ENCODE measurements at regions not wholly inside any gene's neighbourhood (a gene's known extent, or its start where the extent isn't known, plus 50 kb on each side); places are given as distances from the start of the nearest gene placed in this dataset.
"Not testable (repeated sequence)": the region's sequence is repeated elsewhere in the genome, so short reads cannot be mapped to it uniquely, and the experiment has no call there.

- no peaks in the 10 kb centered on the region for H3K27me3 Mint-ChIP-seq
- no peaks in the 10 kb centered on the region for H3K9me3 Mint-ChIP-seq
- no peak overlapping the region for H3K27ac Mint-ChIP-seq
- H3K4me3 Mint-ChIP-seq, result no peak overlapping the region
- H3K36me3 Mint-ChIP-seq, result no peaks in the 10 kb centered on the region
- ATAC-seq (ENCODE audit: low read depth) (no peak), DNase-seq (no peak)
- POLR2A ChIA-PET, result no interaction called here
- H3K4me1 Mint-ChIP-seq, result no peaks in the 10 kb centered on the region
Measured at GRCh38 chr18:66949419-66949818, 345.5 kb upstream of the CDH19 start.

GRCh38 chr18:66937546-66937945 is 333.7 kb upstream of the CDH19 start:
- H3K36me3 Mint-ChIP-seq, result no peaks in the 10 kb centered on the region
- H3K27me3 Mint-ChIP-seq, result no peaks in the 10 kb centered on the region
- DNase-seq, result no peak
- no peaks in the 10 kb centered on the region for H3K4me1 Mint-ChIP-seq
- H3K4me3 Mint-ChIP-seq, result no peak overlapping the region
- POLR2A ChIA-PET, result no interaction called here
- no peak for ATAC-seq (ENCODE audit: low read depth)
- peaks cover 8% of the 10 kb centered on the region for H3K9me3 Mint-ChIP-seq
- H3K27ac Mint-ChIP-seq, result no peak overlapping the region

GRCh38 chr18:66931010-66931409 is 327.1 kb upstream of the CDH19 start:
- no peak overlapping the region for H3K4me3 Mint-ChIP-seq
- ATAC-seq (ENCODE audit: low read depth), result no peak
- no peaks in the 10 kb centered on the region for H3K4me1 Mint-ChIP-seq

GRCh38 chr18:66916834-66917233 is 312.9 kb upstream of the CDH19 start:
- Mint-ChIP-seq H3K27ac (no peak overlapping the region), H3K27me3 (no peaks in the 10 kb centered on the region), H3K4me3 (no peak overlapping the region), H3K4me1 (no peaks in the 10 kb centered on the region), H3K36me3 (no peaks in the 10 kb centered on the region), H3K9me3 (no peaks in the 10 kb centered on the region)
- ATAC-seq (ENCODE audit: low read depth) (no peak), DNase-seq (no peak)
- POLR2A ChIA-PET, result no interaction called here

More at GRCh38 chr18:66931010-66931409, 327.1 kb upstream of the CDH19 start:
- Mint-ChIP-seq H3K9me3 (peaks cover 1% of the 10 kb centered on the region), H3K36me3 (no peaks in the 10 kb centered on the region), H3K27me3 (no peaks in the 10 kb centered on the region), H3K27ac (no peak overlapping the region)
- no peak for DNase-seq
- POLR2A ChIA-PET, result no interaction called here

GRCh38 chr18:66900837-66901236 is 296.9 kb upstream of the CDH19 start:
- Mint-ChIP-seq H3K36me3 (no peaks in the 10 kb centered on the region), H3K27ac (no peak overlapping the region), H3K4me3 (no peak overlapping the region), H3K27me3 (no peaks in the 10 kb centered on the region), H3K4me1 (no peaks in the 10 kb centered on the region), H3K9me3 (no peaks in the 10 kb centered on the region)
- POLR2A ChIA-PET, result no interaction called here
- ATAC-seq (ENCODE audit: low read depth) (no peak), DNase-seq (no peak)

GRCh38 chr18:66895631-66896030 is 291.7 kb upstream of the CDH19 start:
- Mint-ChIP-seq H3K36me3 (no peaks in the 10 kb centered on the region), H3K9me3 (no peaks in the 10 kb centered on the region), H3K27ac (no peak overlapping the region), H3K4me1 (no peaks in the 10 kb centered on the region), H3K4me3 (no peak overlapping the region), H3K27me3 (no peaks in the 10 kb centered on the region)
- POLR2A ChIA-PET, result no interaction called here
- no peak for DNase-seq
- no peak for ATAC-seq (ENCODE audit: low read depth)

- Mint-ChIP-seq H3K4me1 (no peaks in the 10 kb centered on the region), H3K9me3 (no peaks in the 10 kb centered on the region), H3K36me3 (no peaks in the 10 kb centered on the region), H3K27me3 (no peaks in the 10 kb centered on the region), H3K27ac (no peak overlapping the region), H3K4me3 (no peak overlapping the region)
- no peak for ATAC-seq (ENCODE audit: low read depth)
- POLR2A ChIA-PET, result no interaction called here
- DNase-seq, result no peak
Measured at GRCh38 chr18:66894851-66895250, 291.0 kb upstream of the CDH19 start.

GRCh38 chr18:66892388-66892787 is 288.5 kb upstream of the CDH19 start:
- ATAC-seq (ENCODE audit: low read depth); DNase-seq; H3K27me3 Mint-ChIP-seq; H3K4me3 Mint-ChIP-seq; H3K9me3 Mint-ChIP-seq; H3K27ac Mint-ChIP-seq; H3K36me3 Mint-ChIP-seq; POLR2A ChIA-PET; H3K4me1 Mint-ChIP-seq: not testable (repeated sequence)

GRCh38 chr18:66874812-66875474 is 271.1 kb upstream of the CDH19 start:
- POLR2A ChIA-PET, result no interaction called here
- no peaks in the 10 kb centered on the region for H3K9me3 Mint-ChIP-seq
- H3K4me3 Mint-ChIP-seq, result no peak overlapping the region
- DNase-seq, result no peak
- no peaks in the 10 kb centered on the region for H3K27me3 Mint-ChIP-seq
- H3K27ac Mint-ChIP-seq, result no peak overlapping the region
- no peak for ATAC-seq (ENCODE audit: low read depth)
- H3K36me3 Mint-ChIP-seq, result no peaks in the 10 kb centered on the region
- H3K4me1 Mint-ChIP-seq, result no peaks in the 10 kb centered on the region

- POLR2A ChIA-PET, result no interaction called here
- Mint-ChIP-seq H3K4me3 (no peak overlapping the region), H3K9me3 (no peaks in the 10 kb centered on the region), H3K4me1 (no peaks in the 10 kb centered on the region), H3K36me3 (no peaks in the 10 kb centered on the region), H3K27ac (no peak overlapping the region), H3K27me3 (no peaks in the 10 kb centered on the region)
- DNase-seq (no peak), ATAC-seq (ENCODE audit: low read depth) (no peak)
Measured at GRCh38 chr18:66874375-66874774, 270.5 kb upstream of the CDH19 start.

GRCh38 chr18:66873899-66874298 is 270.0 kb upstream of the CDH19 start:
- no peak overlapping the region for H3K27ac Mint-ChIP-seq
- POLR2A ChIA-PET, result no interaction called here
- no peaks in the 10 kb centered on the region for H3K9me3 Mint-ChIP-seq
- no peaks in the 10 kb centered on the region for H3K36me3 Mint-ChIP-seq
- no peaks in the 10 kb centered on the region for H3K27me3 Mint-ChIP-seq
- DNase-seq, result no peak
- ATAC-seq (ENCODE audit: low read depth), result no peak
- no peak overlapping the region for H3K4me3 Mint-ChIP-seq
- no peaks in the 10 kb centered on the region for H3K4me1 Mint-ChIP-seq

GRCh38 chr18:66872277-66872676 is 268.4 kb upstream of the CDH19 start:
- H3K4me3 Mint-ChIP-seq, result no peak overlapping the region
- H3K9me3 Mint-ChIP-seq, result no peaks in the 10 kb centered on the region
- no peaks in the 10 kb centered on the region for H3K4me1 Mint-ChIP-seq
- POLR2A ChIA-PET, result no interaction called here
- no peaks in the 10 kb centered on the region for H3K36me3 Mint-ChIP-seq
- H3K27ac Mint-ChIP-seq, result no peak overlapping the region
- ATAC-seq (ENCODE audit: low read depth), result no peak
- H3K27me3 Mint-ChIP-seq, result no peaks in the 10 kb centered on the region
- no peak for DNase-seq

GRCh38 chr18:66867653-66868052 is 263.8 kb upstream of the CDH19 start:
- no peaks in the 10 kb centered on the region for H3K4me1 Mint-ChIP-seq
- no peak overlapping the region for H3K4me3 Mint-ChIP-seq
- no peak overlapping the region for H3K27ac Mint-ChIP-seq
- DNase-seq (no peak), ATAC-seq (ENCODE audit: low read depth) (no peak)
- no peaks in the 10 kb centered on the region for H3K27me3 Mint-ChIP-seq
- POLR2A ChIA-PET, result no interaction called here
- H3K36me3 Mint-ChIP-seq, result no peaks in the 10 kb centered on the region
- no peaks in the 10 kb centered on the region for H3K9me3 Mint-ChIP-seq

- POLR2A ChIA-PET, result not testable (repeated sequence)
Measured at GRCh38 chr18:66866427-66866940, 262.6 kb upstream of the CDH19 start.

More at GRCh38 chr18:66866427-66866940, 262.6 kb upstream of the CDH19 start:
- not testable (repeated sequence) for DNase-seq; ATAC-seq (ENCODE audit: low read depth); H3K4me3 Mint-ChIP-seq; H3K36me3 Mint-ChIP-seq; H3K27me3 Mint-ChIP-seq; H3K4me1 Mint-ChIP-seq; H3K9me3 Mint-ChIP-seq; H3K27ac Mint-ChIP-seq

Data from activated naive CD8-positive, alpha-beta T cell treated with anti-CD3 and anti-CD28 coated beads, Interleukin-2, amount 10 ng/mL, durations not matched to agents 7 days and 5 days (primary cell).